NCI-H1694 treated with DMSO at 0.1 percent for 48 hours (cell line): ENCODE measurements at regions not wholly inside any gene's neighbourhood (a gene's known extent, or its start where the extent isn't known, plus 50 kb on each side); places are given as distances from the start of the nearest gene placed in this dataset.
A peak's percentile ranks its signal among the peaks of the same experiment; 100 is the strongest.

Experiments
- DNase-seq: peaks from one replicate; lab custom pipeline; 2025; lab: John Stamatoyannopoulos, UW

DNA sequence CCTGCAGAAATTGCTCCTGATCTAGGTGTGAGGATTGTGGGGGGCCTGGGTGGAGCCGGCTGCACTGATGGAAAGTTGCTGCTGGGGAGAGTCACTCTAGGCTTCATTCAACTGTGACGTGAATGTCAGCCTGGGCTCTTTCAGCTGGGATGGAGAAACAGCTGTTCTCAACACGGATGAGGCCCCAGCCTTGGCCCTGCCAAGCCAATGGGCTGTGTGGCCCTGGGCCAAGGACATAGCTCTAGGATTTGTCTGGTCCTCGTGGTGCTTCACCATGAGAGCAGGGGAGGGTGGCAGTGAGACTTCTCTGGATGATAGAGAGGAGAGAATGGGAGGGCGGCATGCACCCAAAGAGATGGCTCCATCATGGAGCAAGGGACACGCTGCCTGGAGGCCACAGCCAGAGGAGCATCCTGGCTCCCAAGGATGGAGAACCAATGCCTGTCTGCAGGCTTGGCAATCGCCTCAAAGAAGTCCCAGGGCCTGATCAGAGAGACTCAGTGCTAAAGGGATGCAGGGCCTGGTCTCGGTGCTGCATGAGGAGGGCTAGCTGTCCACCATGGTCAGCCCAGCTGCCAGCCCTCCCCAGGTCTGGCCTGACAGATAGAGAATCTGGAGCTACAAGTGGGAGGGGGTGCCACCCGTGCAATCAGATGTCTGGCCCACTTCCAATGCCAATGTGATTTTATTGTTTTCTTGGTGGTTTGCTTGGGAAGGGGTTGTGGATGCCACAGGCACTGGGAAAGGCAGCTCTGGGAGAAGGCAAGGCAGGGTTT is 141.0 kb downstream of the GADD45G start:
- DNase-seq: no peak

DNA sequence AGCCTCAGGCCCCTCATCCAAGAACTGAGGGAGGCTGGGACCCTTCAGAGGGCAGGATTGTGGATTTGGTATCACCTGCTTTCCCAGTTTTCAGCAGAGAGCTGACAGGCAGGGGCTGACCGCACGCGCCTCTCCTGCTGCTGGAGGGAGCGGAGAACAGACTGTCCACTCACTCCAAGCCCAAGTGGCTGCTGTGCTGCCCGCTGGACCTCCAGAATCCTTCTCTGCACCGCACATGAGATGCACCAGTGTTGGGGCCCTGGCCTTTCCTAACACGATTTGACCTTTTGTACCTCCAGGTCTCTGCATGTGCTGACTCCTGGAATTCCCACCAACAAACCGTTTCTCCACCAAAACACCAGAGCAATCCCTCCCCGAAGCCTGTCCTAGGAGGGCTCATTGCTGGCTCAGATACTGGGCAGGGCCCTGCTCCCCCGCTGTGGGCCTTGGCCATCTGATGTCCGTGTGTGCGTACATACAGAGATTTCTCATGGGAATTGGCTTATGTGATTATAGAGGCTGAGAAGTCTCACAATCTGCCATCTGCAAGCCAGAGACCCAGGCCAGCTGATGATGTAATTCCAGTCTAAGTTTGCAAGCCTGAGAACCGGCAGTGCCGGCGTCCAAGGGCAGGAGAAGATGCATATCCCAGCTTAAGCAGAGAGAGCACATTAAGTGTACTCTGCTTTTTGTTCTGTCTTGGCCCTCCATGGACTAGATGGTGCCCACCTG is 141.7 kb downstream of the GADD45G start:
- DNase-seq: peak; percentile 12

DNA sequence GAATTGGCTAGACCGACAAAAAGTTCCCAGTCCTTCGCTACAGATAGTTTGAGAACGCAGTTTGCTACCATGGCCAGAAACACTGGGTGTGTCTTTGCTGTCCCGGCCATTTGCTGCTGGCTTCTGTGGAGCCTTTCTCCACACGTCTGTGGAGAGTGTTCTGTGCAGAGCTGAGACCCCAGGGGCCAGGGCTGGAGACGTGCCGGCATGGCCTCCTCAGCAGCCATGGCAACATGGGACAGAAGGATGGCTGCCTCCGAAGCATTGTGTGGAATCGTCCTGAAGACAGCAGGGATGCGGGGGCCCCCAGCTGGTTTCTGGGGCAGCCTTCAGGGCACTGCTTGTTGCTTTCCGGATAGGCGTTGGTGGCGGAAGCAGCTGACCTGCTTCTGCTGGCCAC is 142.8 kb downstream of the GADD45G start:
- no peak for DNase-seq

DNA sequence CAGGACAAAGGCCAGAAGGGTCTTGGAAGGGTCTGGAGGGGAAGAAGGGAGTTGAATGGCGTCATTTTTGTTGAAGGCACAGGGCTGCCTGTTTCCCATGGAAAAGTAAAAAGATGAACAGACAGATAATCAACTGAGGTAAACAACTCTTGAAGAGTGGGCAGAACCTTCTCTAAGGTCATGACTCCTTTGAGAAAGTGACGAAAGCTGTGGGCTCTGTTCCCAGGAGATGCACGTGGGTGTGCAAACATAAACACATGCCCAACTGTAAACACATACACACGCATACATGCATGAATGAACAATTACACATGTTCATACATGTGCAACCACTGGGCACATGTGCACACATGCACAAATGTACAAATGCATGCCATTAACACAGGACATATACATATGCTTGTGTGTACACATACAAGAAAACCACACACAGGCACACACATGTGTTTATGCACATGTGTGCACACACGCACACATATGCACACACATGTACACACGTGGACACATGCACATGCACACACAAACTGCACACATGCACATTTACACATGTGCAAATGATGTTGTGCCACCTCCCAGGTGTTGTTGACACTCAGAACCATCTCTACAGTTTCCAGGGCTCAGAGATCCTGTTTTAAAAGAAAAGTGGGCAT is 143.3 kb downstream of the GADD45G start:
- DNase-seq: no peak

DNA sequence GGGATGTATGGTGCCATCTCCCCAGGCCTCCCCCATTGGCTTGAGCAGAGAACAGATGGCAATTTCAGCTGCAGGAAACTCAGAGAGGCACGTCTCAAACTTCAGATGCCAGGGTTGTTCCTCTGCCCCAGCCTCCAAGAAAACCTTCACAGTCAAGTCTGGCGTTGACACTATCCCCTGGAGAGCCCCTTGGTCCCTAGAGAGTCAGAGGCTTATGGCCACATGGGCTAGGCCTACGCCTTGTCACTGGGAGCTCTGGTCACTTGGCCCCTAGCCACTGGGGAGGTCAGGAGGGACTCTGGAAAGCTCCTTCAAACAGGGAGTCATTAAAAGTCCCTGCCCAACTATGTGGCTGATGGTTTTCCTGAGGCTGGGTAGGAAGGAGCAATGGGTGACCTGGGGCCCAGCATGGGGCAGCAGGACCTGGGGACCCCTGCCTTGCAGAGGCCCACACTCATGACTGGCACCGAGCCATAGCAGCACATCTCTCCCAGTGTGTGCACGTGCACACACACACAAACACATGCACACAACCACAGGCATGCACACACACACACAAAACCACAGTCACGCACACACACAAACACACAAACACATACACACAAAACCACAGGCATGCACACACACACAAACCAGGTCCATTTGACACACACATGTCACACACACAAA is 144.2 kb downstream of the GADD45G start:
- no peak for DNase-seq

DNA sequence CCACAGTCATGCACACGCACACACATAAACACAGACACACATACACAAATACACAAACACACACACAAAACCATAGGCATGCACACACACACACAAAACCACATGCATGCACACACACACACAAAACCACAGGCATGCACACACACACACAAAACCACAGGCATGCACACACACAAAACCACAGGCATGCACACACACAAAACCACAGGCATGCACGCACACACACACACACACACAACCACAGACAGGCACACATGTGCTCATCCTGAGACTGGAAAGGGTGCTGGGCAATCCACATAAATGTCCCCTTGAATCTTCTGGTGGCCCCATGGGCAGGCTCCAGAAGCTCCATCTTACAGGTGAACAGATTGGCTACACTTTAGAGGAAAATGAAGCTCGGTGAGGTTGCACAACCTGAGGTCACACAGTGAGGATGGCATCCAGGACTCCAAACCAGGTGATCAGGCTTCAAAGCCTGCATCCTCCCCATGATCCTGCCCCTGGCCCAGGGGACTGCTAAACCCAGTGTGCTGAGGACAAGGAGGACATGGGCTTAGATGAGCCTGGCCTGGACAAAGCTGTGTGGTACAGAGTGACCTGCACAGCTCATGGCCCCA is 144.8 kb downstream of the GADD45G start:
- no peak for DNase-seq

DNA sequence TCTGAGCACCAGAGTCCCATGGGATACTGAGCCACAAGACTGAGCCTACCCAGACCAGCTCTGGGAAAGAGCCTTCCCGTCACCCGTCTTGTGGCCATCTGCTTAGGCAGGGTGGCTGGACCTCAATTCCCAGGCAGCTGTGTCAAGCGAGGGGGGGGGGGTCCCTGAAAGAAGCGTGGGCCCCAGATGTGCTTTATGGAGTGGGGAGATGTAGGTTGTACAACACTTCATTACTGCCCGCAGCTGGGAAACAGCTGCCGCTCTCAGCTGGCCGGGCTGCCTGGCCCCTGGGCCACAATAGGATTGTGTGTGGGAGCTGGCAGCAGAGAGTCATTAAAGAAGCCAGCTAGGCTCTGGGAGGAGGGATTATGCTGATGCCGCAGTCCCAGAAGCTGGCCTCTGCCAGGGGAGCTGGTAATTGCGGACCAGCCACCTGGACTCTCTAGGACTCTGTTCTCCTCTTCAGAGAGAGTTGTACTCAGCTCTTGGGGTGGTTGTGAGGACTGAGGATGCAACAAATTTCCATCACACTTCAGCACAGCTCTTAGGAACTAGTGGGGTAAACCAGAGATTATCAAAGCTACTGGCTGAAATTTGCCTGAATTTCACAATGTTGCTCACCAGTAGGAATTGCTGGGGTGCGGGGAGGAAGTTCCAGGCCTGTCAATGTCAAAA is 145.4 kb downstream of the GADD45G start:
- peak; percentile 46 for DNase-seq

DNA sequence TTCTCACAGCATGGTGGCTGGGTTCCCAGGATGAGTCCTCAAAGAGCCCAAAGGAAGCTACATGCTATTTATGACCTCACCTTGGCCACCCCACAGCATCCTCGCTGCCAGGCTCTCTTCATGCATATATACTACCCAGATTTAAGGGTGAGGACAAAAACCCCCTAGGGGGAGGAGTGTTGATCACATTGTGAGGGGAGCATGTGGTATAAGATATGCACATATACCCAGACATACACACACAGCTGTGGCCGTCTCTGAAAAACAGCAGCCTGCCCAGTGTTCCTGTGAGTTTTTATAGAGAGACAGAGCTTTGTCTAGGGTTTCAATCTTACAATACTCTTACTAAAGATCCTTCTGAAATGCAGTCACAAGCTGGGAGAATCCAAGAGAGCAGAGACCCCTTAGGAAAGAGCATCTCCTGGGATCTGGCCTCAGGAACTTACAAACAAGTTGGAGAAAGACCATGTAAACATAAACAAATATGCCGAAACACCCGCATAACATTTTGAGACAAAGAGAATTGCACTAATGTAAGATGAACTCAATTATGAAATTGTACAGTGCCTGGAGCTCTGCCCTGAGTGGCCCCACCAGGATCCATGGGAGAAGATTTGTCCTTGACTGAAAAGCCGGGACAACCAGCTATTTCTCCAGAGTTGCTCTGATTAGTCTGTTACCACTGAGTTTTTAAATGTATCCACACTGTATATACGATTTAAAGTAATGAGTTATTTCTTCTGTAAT is 146.4 kb downstream of the GADD45G start:
- no peak for DNase-seq

DNA sequence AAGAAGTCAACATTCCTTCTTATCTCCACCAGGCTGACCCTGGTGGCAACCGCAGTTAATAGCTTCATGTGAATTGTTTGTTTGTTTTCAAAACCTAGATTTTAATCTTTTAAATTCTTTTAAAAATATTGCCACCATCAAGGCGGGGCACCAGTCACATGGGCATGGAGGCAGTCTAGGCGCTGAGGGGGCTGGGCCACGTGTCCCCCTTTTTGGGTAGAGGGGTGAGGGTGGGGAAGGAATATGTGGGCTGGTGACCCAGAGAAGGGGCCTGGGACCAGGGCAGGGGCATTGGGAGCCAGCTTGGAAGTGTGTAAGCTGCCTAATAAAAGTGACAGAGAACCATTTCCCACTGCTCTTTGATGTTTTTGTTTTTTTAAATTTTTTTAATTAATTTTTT is 147.3 kb downstream of the GADD45G start:
- no peak for DNase-seq

DNA sequence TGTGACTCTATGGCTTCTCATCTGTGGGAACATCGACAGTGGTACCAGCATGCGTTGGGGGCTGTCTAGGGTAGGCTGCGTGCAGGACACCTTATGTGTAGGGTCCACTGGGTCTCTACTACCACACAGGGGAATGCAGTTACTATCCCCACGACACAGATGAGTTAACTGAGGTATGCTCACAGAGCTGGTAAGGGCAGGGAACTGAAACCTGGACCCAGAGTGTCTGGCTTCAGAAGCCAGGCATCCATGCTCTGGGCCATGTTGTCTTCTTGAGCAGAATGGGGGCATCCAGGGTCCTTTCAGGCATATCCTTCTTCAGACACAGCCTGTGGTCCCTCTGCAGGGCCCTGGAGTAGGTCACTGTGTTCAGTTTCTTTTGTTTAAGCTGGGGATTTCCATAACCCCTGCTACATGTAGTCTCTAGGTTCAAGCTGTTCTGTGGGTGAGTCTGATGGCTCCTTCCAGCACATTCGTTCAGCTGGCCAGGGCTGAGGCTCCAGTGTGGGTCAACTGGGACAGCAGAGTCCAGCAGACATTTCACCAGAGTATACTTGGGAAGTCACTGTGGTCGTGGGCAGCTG is 148.8 kb downstream of the GADD45G start:
- DNase-seq: no peak

DNA sequence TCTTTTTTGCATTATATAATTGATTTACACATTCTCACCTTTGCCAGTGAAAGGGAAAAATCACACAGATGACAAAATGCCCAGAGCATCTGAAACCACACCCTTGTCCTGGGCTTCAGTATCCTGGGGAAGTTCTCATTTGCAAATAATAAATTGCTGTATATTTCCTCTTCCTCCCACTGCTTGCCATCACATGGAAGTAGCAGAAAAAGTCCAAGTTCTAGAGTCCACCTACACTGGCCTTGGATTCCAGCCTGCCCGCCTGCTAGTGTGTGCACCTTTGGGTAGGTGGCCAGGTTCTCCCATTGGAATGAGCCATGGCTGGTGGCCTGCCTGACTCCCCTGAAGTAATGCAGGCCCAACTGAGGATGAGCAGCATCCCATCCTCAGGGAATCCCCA is 149.4 kb downstream of the GADD45G start:
- DNase-seq: no peak

DNA sequence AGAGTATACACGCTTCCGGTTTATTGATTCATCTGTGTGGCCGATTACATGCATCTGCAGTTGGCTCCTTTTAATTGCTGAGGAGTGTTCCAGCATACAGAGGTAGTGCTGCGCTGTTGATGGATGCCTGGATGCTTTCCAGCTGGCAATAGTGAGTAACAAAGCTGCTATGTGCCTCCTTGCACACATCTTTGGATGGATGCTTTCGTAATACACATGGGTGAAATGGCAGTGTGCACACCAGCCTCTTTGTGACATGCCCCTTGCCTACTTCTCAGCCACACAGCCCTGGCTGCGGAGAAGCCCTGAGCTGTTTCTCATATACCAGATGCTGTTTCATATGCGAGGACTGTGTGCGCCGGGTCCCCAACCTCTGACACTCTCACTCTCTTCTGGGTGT is 151.0 kb downstream of the GADD45G start:
- peak; percentile 25 for DNase-seq

DNA sequence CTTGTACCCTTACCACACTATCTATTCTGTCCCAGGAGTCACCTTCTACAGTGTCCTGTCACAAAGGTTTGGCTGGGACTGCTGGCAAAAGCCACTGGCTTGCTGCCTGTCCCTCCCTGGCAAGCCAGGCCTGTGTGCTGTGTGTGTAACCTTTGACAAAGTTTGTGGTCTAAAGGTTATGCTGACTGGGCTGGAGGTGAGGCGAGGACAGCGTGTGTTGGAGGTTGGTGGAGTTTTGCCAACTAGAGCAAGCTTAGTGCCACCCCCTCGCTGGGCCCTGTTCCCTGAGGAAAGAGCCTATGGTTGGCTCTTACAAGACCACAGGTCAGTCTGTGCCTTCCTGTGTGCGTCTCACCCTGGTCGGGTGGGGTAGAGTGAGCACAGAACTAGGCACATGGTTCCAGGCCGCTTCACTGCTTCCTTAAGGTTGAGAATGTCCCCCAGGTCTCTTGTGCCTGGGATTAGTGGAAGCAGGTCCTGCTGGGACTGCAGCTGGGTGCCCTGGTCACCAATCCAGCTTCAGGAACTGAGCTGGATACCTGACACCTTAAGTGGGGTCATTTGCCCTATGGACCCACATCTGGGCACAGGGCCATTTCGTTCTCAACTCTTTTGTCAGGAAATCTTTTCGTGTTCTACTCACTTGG is 152.2 kb downstream of the GADD45G start:
- DNase-seq: no peak

DNA sequence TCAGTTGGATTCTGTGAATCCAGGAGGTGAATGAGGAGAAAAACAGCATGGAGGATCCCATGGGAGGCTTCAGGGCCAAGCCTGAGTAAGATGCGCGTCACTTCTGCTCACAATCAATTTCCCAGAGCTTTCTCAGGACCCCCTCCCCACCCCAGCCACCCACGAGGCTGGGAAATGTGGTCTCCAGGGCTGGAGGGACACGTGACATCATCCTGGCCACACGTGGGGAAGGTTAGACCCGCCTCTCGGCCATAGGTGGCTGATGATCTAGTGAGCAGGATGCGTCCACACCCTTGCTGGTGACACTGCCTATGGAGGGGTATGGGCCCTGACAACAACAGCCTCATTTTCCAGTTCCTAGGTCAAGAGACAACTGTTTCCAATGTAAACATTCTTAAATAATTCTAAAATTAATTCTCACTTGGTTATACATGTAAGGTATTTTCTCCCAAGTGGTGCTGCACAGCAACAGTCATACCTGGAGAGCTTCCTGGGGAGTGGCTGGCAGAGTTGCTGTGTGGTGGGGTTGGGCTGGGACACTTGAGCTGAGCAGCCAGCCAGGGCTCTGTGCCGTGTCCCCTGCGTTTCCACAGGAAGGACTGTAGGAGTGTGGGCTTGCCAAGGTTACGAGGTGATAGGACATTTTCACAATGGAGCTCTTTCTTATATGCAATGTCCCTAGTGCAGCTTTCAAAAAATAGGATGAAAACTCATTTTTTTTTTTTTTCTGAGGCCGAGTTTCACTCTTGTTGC is 153.1 kb downstream of the GADD45G start:
- DNase-seq: no peak

DNA sequence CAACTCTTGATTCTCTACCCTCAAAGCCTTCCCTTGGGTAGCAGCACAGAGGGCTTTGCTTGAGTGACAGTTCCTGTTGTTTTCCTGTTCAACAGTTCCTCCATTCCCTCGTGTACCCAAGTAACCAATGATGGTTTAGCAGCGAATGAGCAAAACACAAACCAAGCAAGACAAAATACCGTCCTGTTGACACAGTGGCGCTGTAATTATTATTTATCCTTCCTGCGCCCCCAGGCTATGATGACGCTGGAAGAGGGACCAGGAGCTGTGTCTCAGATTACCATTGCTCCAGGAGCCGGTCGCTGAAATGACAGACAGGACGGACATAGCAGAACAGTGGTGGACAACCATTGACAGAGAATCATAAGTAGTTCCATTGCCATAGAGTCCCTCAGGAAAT is 154.8 kb downstream of the GADD45G start:
- DNase-seq: no peak

DNA sequence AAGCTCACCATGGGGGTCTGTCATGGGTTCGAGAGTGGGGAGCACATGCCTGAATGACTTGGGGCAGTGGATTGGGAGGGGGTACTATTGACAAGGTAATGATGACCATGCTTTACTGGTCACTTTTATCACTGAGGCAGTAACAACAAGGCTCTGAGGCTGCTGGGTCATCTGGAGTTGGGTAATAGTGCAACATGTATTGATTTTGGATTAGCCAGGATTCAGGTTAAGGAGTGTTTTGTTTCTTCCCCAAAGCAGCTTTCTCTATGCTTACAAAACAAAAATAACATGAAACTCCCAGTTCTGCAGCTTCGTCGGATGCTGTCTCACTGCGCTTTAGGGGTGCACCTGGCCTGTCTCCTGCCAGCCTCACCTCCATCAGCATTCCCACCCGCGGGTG is 155.3 kb downstream of the GADD45G start:
- DNase-seq: no peak

DNA sequence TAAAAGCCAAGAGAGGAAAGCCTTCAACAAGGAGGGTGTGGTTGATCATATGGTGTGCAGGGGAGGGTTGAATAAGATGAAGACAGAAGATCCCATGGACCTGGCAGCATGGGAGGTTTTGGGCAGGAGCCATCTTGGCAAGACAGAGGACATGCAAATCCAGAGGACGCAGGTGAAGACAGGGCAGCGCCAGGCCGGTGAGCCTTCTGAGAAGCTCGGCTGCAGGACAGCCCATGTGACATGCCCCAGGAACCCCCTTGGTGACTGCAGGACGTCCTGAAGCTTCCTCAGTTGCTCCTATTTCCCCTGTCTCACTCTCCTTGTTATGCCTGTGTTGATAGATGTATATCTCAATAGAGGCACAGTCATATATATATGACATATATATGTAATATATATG is 159.4 kb downstream of the GADD45G start:
- DNase-seq: no peak

DNA sequence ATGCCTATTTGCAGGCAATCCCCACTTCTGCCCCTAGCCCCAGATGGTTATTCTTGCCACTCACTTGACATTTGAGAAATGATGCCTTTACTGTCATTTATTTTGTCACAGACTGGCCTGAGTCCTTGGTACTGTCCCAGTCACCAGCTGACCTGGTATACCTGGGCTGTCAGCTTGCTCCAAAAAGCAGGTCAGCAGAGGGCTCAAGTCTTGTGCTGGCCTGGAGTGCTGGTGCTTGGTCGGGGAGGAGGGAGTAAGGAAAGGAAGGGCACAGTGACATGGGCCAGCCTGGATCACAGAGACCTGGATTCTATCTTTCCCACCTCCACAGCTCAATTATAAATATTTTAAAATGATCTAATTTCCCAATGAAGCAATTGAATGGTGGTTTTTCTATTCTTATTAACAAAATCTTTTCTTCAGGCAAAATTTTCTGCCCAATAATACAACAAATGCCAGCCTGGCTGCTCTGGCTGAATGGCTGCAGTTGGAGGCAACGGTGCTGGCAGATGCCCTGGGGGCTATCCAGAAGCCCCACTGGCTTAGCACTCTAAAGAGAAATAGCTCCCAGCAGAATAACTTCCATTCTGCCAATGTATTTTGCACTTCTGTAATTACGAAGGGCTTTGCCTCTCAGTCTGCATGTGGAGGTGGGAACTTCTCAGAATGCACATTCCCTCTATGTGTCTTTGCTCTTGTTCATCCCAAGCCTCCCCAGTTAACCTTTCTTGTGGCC is 160.6 kb downstream of the GADD45G start:
- DNase-seq: no peak

DNA sequence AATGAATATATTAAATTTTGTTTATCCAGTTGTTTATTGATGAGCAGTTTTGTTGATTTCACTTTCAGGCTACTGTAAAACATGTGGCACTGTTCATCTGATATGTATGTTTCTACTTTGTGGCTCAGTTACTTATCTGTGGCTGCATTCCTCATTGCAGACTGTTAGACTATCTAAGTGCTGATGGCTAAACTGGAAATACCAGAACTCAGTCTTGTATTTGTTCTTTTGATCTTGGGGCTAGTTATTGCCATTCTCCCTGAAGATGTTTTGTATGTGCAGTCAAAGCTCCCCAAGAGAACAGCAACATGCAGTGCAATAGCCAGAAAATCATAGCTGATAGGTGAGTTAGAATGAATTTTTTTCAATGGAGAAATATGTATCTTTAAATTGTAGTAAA is 162.2 kb downstream of the GADD45G start:
- no peak for DNase-seq
